KMS-11 (cell line): ENCODE measurements at regions not wholly inside any gene's neighbourhood (a gene's known extent, or its start where the extent isn't known, plus 50 kb on each side); places are given as distances from the start of the nearest gene placed in this dataset.

Experiments used
- H2AFZ ChIP-seq: fragments of 200-600 bp; sonication (generic); 2 replicates; pipeline ENCODE4 v1.6.1; 2016; ENCODE audit warnings: antibody characterized with exemption, mixed run types, low read depth
- H3K27ac ChIP-seq: fragments of 200-600 bp; sonication (generic); 2 replicates; pipeline ENCODE4 v1.6.1; 2016; ENCODE audit warnings: mild to moderate bottlenecking, mixed run types
- H3K27me3 ChIP-seq: fragments of 200-600 bp; sonication (generic); 2 replicates; pipeline ENCODE4 v1.6.1; 2017; ENCODE audit warnings: mild to moderate bottlenecking, low read depth, mixed run types, moderate library complexity; ENCODE audit not compliant: insufficient read depth
- H3K36me3 ChIP-seq: fragments of 200-600 bp; sonication (generic); 2 replicates; pipeline ENCODE4 v1.6.1; 2017; ENCODE audit warnings: mild to moderate bottlenecking, mixed run types; ENCODE audit not compliant: insufficient read depth
- H3K4me1 ChIP-seq: fragments of 200-600 bp; sonication (generic); 2 replicates; pipeline ENCODE4 v1.6.1; 2016; ENCODE audit warnings: mild to moderate bottlenecking, low read depth, mixed run types; ENCODE audit not compliant: poor library complexity, severe bottlenecking
- H3K4me2 ChIP-seq: fragments of 200-600 bp; sonication (generic); 2 replicates; pipeline ENCODE4 v1.7.0; 2016; ENCODE audit warnings: mild to moderate bottlenecking, mixed run types
- H3K4me3 ChIP-seq: fragments of 200-600 bp; sonication (generic); IDR thresholded peaks from 2 replicates; pipeline ENCODE4 v1.6.1; 2017; ENCODE audit warnings: low read depth, low read length, mixed read lengths; ENCODE audit not compliant: insufficient read depth
- H3K79me2 ChIP-seq: fragments of 200-600 bp; sonication (generic); 2 replicates; pipeline ENCODE4 v1.6.1; 2016; ENCODE audit warnings: low read depth, mixed run types; ENCODE audit not compliant: insufficient read depth
- H3K9ac ChIP-seq: fragments of 200-600 bp; sonication (generic); 2 replicates; pipeline ENCODE4 v1.6.1; 2016; ENCODE audit warnings: mild to moderate bottlenecking, mixed run types
- H4K20me1 ChIP-seq: fragments of 200-600 bp; sonication (generic); 2 replicates; pipeline ENCODE4 v1.6.1; 2016; ENCODE audit warnings: mild to moderate bottlenecking, mixed run types; ENCODE audit not compliant: insufficient read depth
- CTCF ChIP-seq: fragments of 200-600 bp; sonication (generic); conservative IDR thresholded peaks from 2 replicates; pipeline ENCODE4 v1.6.1; 2017; ENCODE audit warnings: low read depth, mild to moderate bottlenecking, antibody characterized with exemption, low read length, moderate library complexity, mixed read lengths

DNA sequence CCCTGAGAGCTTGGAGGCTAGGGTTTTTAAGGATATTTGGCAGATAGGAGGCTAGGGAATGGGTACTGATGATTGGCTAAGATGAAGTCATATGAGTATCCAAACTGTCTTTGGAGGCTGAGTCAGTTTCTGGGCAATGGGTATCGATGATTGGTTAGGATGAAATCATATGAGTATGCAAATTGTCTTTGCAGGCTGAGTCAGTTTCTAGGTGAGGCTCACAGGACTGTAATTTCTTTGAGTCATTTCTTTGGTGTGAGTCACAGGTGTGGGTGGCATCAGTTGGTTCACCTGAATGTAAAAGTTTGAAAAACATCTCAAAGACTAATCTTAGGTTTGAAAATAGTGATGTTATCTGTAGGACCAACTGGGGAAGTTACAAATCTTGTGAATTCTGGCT is 1068.0 kb downstream of the NR2F1-AS1 start:
- no peaks in the 10 kb centered on the region for H3K79me2 ChIP-seq
- H4K20me1 ChIP-seq: no peaks in the 10 kb centered on the region
- no peaks in the 10 kb centered on the region for H3K27me3 ChIP-seq
- peaks cover 4% of the 10 kb centered on the region for H3K4me1 ChIP-seq
- no peak overlapping the region for H3K4me3 ChIP-seq
- H3K9ac ChIP-seq: no peak overlapping the region
- H3K36me3 ChIP-seq: no peaks in the 10 kb centered on the region
- H3K4me2 ChIP-seq: no peak overlapping the region
- no peak overlapping the region for H2AFZ ChIP-seq
- TF ChIP-seq CTCF: no peak
- no peak overlapping the region for H3K27ac ChIP-seq

DNA sequence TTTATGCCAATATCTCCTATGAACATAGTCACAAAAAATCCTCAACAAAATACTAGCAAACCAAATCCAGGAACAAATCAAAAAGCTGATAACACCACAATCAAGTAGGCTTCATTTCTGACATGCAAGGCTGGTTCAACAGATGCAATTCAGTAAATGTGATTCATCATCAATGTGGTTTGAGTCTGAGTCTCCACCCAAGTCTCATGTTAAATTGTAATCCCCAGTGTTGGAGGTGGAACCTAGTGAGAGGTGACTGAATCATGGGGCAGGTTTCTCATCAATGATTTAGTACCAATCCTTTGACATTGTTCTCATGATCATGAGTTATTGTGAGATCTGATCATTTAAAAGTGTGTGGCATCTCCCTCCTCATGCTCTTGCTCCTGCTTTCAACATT is 1072.7 kb downstream of the NR2F1-AS1 start:
- no peaks in the 10 kb centered on the region for H4K20me1 ChIP-seq
- H3K27me3 ChIP-seq: no peaks in the 10 kb centered on the region
- no peaks in the 10 kb centered on the region for H3K79me2 ChIP-seq
- H3K9ac ChIP-seq: no peak overlapping the region
- peaks cover 35% of the 10 kb centered on the region for H3K4me1 ChIP-seq
- H3K4me3 ChIP-seq: no peak overlapping the region
- no peaks in the 10 kb centered on the region for H3K36me3 ChIP-seq
- no peak overlapping the region for H3K27ac ChIP-seq
- TF ChIP-seq CTCF: no peak
- no peak overlapping the region for H2AFZ ChIP-seq
- no peak overlapping the region for H3K4me2 ChIP-seq

DNA sequence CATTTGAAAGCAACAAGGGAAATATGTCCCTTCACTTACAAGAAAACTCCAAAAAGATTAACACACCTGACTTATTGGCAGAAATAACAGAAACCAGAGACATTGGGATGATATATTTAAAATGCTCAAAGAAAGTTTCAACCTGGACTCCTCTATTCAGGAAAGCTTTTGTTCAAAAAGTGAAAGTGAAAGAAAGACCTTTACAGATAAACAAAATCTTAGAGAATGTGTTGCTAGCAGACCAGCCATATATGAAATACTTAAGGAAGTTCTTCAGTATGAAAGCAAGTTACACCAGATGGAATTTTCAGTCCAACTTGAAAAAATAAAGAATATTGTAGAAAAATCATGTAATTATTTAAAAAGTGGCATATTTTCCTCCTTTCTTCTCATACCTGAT is 1075.1 kb downstream of the NR2F1-AS1 start:
- H3K27me3 ChIP-seq: no peaks in the 10 kb centered on the region
- no peak overlapping the region for H3K4me3 ChIP-seq
- no peak overlapping the region for H3K9ac ChIP-seq
- peak overlapping the region; percentile 46 for H2AFZ ChIP-seq
- no peaks in the 10 kb centered on the region for H3K79me2 ChIP-seq
- H4K20me1 ChIP-seq: no peaks in the 10 kb centered on the region
- H3K27ac ChIP-seq: no peak overlapping the region
- H3K4me1 ChIP-seq: peaks cover 46% of the 10 kb centered on the region
- no peak for TF ChIP-seq CTCF
- H3K4me2 ChIP-seq: peak overlapping the region; percentile 58
- no peaks in the 10 kb centered on the region for H3K36me3 ChIP-seq

DNA sequence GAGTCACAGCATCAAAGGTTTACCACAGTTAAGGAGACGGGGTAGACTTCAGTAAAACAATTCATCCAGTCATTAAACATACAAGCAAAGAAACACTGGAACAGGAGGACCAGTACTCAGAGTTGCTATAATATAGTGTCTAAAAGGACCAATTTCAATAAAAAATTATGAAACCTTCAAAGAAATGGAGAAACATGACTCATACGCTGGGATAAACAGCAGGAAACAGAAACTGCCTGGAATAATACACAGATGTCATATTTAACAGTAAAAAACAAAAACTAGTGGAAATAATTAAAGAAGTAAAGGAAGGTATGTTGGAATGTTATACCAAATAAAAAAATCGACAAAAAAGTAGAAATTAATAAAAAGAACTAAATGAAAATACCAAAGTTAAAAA is 1075.9 kb downstream of the NR2F1-AS1 start:
- no peak overlapping the region for H3K27ac ChIP-seq
- no peak overlapping the region for H3K4me3 ChIP-seq
- H3K27me3 ChIP-seq: no peaks in the 10 kb centered on the region
- H3K4me2 ChIP-seq: peak overlapping the region; percentile 58
- no peak for TF ChIP-seq CTCF
- peaks cover 54% of the 10 kb centered on the region for H3K4me1 ChIP-seq
- no peak overlapping the region for H2AFZ ChIP-seq
- no peaks in the 10 kb centered on the region for H4K20me1 ChIP-seq
- H3K9ac ChIP-seq: no peak overlapping the region
- no peaks in the 10 kb centered on the region for H3K79me2 ChIP-seq
- no peaks in the 10 kb centered on the region for H3K36me3 ChIP-seq

DNA sequence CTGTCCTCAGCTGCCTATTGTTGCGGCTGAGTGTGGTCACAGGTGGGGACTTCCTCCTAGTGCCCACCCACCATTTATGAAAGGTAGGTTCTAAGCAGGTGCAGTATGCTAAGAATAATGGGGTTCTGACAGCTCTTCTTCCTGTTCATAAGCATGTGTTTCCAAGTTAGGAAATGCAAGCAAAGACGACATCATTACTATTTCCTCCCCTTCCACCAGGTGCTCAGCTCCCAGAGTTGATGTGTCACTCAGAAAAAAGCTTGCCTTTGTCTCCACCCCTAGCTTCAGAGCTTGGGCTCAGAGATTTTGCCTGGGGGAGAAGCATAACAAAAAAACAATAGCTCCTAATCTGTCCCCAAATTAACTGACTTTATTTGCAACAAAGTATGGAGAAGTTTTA is 1076.7 kb downstream of the NR2F1-AS1 start:
- Histone ChIP-seq H4K20me1 (no peaks in the 10 kb centered on the region), H3K4me1 (peaks cover 61% of the 10 kb centered on the region), H3K27me3 (no peaks in the 10 kb centered on the region), H3K79me2 (no peaks in the 10 kb centered on the region), H3K9ac (no peak overlapping the region), H3K36me3 (no peaks in the 10 kb centered on the region), H3K27ac (no peak overlapping the region), H3K4me3 (no peak overlapping the region), H3K4me2 (peak overlapping the region; percentile 58), H2AFZ (peak overlapping the region; percentile 29; the same call in 1 of the 2 replicates)
- no peak for TF ChIP-seq CTCF
